ENCODE measurements at regions not wholly inside any gene's neighbourhood (a gene's known extent, or its start where the extent isn't known, plus 50 kb on each side); places are given as distances from the start of the nearest gene placed in this dataset.

- no peak for DNase-seq
Measured at GRCh38 chr1:79688932-79689331, 682.4 kb upstream of the ADGRL4 start.

- DNase-seq = no peak
Measured at GRCh38 chr1:79683420-79683819, 676.9 kb upstream of the ADGRL4 start.

- no peak for DNase-seq
Measured at GRCh38 chr1:79682478-79682877, 675.9 kb upstream of the ADGRL4 start.

GRCh38 chr1:79681382-79681781, 674.9 kb upstream of the ADGRL4 start:
- no peak for DNase-seq

GRCh38 chr1:79679916-79680315, 673.4 kb upstream of the ADGRL4 start:
- DNase-seq = peak; percentile 3

GRCh38 chr1:79667848-79668696, 661.5 kb upstream of the ADGRL4 start:
- no peak for DNase-seq

- DNase-seq = no peak
Measured at GRCh38 chr1:79667166-79667565, 660.6 kb upstream of the ADGRL4 start.

- DNase-seq = no peak
Measured at GRCh38 chr1:79663916-79664315, 657.4 kb upstream of the ADGRL4 start.

- DNase-seq = no peak
Measured at GRCh38 chr1:79662596-79662995, 656.1 kb upstream of the ADGRL4 start.

- no peak for DNase-seq
Measured at GRCh38 chr1:79660129-79660528, 653.6 kb upstream of the ADGRL4 start.

- no peak for DNase-seq
Measured at GRCh38 chr1:79657951-79658658, 651.6 kb upstream of the ADGRL4 start.

GRCh38 chr1:79655876-79656275, 649.3 kb upstream of the ADGRL4 start:
- no peak for DNase-seq

GRCh38 chr1:79652426-79652825, 645.9 kb upstream of the ADGRL4 start:
- no peak for DNase-seq

- no peak for DNase-seq
Measured at GRCh38 chr1:79648126-79648525, 641.6 kb upstream of the ADGRL4 start.

- no peak for DNase-seq
Measured at GRCh38 chr1:79646880-79647279, 640.4 kb upstream of the ADGRL4 start.

GRCh38 chr1:79638382-79638781, 631.9 kb upstream of the ADGRL4 start:
- DNase-seq = no peak

GRCh38 chr1:79633456-79633855, 626.9 kb upstream of the ADGRL4 start:
- no peak for DNase-seq

GRCh38 chr1:79629414-79629813, 622.9 kb upstream of the ADGRL4 start:
- DNase-seq = no peak

GRCh38 chr1:79617777-79618176, 611.2 kb upstream of the ADGRL4 start:
- DNase-seq = no peak

- no peak for DNase-seq
Measured at GRCh38 chr1:79614762-79615161, 608.2 kb upstream of the ADGRL4 start.

GRCh38 chr1:79614106-79614505, 607.6 kb upstream of the ADGRL4 start:
- DNase-seq = no peak

- DNase-seq = no peak
Measured at GRCh38 chr1:79613046-79613445, 606.5 kb upstream of the ADGRL4 start.

- no peak for DNase-seq
Measured at GRCh38 chr1:79604490-79605198, 598.1 kb upstream of the ADGRL4 start.

GRCh38 chr1:79603843-79604242, 597.3 kb upstream of the ADGRL4 start:
- no peak for DNase-seq
